NCI-H2196 (cell line): ENCODE measurements at regions not wholly inside any gene's neighbourhood (a gene's known extent, or its start where the extent isn't known, plus 50 kb on each side); places are given as distances from the start of the nearest gene placed in this dataset.
"Not testable (repeated sequence)": the region's sequence is repeated elsewhere in the genome, so short reads cannot be mapped to it uniquely, and the experiment has no call there.

ENCODE experiments used
- DNase-seq: peaks from one replicate; lab custom pipeline; 2025; ENCODE audit not compliant: unreplicated experiment; lab: John Stamatoyannopoulos, UW

DNA sequence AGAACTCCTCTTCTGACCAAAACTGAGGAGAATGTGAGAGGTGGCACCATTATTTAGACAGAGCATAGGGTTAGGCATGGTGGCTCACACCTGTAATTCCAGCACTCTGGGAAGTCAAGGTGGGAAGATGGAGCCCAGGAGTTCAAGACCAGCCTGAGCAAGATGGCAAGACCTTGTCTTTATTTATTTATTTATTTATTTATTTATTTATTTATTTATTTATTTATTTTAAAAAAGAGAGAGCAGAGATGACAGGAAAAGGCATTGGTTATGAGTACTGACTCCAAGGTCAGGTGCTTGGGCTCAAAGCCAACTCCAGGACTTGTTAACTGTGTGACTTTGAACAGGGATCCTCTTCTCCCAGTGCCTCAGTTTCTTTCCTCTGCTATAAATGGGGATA lies 217.7 kb downstream of the MEX3B start:
- no peak for DNase-seq

- DNase-seq: no peak
Observed at GRCh38 chr15:81825136-81825535, 220.7 kb downstream of the MEX3B start.

DNA sequence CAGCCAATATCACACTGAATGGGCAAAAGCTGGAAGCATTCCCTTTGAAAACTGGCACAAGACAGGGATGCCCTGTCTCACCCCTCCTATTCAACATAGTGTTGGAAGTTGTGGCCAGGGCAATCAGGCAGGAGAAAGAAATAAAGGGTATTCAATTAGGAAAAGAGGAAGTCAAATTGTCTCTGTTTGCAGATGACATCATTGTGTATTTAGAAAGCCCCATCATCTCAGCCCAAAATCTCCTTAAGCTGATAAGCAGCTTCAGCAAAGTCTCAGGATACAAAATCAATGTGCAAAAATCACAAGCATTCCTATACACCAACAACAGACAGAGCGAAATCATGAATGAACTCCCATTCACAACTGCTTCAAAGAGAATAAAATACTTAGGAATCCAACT lies 223.2 kb downstream of the MEX3B start:
- DNase-seq: not testable (repeated sequence)

GRCh38 chr15:81819924-81820635 lies 225.7 kb downstream of the MEX3B start:
- DNase-seq: no peak

DNA sequence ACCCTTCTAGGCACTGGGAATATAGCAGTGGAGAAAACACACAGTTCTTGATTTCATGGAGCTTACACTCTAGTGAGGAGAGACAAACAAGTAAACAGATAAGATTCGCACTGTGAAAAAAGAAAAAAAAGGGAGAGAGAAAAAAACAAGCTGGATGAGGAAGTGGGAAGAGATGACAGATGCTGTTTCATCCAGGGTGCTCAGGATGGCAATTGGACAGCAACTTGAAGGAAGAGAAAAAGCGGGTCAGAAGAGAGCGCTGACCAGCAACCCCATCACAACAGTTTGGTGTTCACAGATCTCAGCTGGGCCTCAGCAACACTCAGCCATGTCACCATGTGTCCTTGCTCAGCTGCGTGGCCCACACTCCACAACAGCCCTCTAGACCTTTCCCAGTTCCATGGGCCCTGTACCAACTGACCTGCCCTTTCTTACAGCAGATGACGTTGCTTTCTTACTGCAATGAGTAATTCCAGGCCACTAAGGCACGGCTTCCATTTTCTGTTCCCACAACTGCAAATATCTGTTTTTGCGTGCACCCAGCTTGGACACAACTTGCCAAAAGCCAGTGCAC lies 230.8 kb downstream of the MEX3B start:
- no peak for DNase-seq

- DNase-seq: no peak
Observed at GRCh38 chr15:81813215-81813614, 232.6 kb downstream of the MEX3B start.

DNA sequence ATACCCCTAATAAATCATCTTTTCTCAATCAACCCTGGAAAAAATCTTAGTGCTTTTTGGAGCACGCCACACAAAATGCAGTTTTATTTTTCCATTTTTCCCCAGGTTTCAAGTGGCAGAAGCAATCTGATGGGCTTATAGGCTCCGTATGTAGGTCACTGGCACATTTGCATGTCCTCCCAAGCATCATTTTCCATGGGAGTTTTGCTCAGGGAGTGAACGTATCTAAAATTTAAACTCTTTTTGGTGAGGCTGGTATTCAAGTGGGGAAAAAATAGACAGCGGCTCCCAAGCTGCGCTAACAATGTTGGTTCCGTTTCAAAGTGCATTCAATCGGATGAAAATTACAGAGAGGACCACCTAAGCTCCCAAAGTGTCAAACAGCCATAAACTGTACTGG lies 233.4 kb downstream of the MEX3B start:
- DNase-seq: no peak

DNA sequence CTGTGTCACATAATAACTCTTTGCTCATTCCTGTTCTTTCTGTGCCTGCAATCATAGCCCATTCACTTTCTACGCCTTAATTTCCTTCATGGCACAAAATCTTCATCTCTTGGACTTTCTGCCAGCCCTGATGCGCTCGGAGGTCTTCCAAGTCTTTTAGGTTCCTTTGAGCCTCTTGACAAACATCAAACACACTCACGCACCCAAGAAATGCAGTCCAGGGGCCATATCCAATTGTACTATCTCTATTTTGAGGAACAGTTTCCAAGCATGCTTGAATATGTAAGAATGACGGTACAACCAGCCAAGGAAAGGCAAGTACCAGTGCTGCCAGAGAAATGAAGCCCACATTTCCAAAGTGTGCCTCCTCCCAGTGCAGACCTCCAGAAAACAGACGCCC lies 234.1 kb downstream of the MEX3B start:
- DNase-seq: no peak

DNA sequence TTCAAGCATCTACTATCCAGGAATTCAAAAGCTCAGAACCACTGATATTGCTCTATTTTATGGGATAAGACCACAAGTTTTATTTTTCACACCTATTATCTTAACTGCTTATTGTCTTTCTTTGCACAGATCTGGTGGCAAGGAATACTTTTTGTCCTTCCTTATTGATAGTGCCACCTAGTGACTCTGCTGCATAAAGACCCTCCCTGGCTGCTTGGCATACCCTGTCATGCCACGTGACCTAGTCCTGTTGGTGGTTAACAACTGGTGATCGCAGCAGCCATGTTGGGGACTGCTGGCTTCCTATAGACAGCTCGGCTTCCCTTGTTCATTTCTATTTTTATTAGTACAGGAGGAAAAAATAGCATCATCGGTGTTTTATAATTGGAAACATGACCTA lies 236.3 kb downstream of the MEX3B start:
- DNase-seq: no peak

DNA sequence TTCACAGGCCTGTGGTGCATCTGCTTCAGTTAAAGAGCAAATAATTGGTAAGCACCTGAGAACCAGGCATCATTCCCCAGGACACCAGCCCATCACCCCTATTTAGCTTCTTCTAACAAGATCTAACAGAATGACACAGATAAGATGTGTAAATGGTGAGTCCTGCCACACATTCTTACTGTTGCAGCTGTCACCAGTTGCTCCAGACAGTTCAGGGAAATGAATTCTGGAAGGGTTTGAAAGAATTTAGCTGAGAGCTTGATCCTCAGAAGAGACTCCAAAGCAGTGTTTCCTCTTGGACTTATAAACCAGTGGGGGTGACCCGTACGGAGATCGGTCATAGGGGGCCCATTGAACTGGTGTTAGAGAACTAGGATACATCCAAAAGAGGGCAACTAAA lies 238.0 kb downstream of the MEX3B start:
- no peak for DNase-seq

GRCh38 chr15:81807186-81807585 lies 238.6 kb downstream of the MEX3B start:
- no peak for DNase-seq

GRCh38 chr15:81795899-81796298 lies 249.9 kb downstream of the MEX3B start:
- DNase-seq: no peak

GRCh38 chr15:81792646-81793045 lies 253.2 kb downstream of the MEX3B start:
- no peak for DNase-seq

- DNase-seq: not testable (repeated sequence)
Observed at GRCh38 chr15:81791322-81791721, 254.5 kb downstream of the MEX3B start.

DNA sequence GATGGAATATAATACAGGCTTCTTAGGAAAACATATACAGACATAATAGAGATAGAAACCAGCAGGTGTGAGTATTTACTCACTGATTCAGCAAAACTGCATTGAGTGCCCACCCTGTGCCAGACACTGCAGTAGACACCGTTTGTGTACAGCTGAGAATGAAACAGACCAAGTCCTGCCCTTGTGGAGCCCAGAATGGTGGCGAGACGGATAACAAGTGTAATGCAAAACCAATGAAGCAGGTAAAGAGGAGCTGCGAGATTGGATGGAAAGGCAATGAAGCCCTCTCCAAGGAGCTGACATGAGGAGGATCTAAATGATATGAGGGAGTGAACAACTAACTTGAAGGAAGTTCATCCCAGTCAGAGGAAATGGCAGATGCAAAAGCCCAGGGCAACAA lies 256.4 kb downstream of the MEX3B start:
- DNase-seq: no peak

DNA sequence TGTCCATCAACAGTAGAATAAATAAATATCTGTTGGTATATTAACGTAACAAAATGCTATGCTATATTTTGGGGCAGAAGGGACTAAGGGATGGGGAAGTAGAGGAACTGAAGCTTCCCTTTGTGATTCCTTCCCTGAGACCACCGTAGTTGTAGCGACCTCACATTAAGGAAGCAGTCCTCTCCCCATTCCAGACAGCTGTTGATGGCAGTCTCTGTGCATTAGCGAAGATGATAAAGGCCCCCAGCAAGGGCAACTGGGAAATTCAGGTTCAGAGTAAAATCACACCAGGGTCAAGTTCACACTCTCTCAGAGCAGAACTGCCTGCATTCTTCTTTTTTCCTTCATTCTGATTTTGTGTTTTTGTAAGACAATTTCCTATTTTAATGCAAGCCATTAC lies 259.0 kb downstream of the MEX3B start:
- no peak for DNase-seq

DNA sequence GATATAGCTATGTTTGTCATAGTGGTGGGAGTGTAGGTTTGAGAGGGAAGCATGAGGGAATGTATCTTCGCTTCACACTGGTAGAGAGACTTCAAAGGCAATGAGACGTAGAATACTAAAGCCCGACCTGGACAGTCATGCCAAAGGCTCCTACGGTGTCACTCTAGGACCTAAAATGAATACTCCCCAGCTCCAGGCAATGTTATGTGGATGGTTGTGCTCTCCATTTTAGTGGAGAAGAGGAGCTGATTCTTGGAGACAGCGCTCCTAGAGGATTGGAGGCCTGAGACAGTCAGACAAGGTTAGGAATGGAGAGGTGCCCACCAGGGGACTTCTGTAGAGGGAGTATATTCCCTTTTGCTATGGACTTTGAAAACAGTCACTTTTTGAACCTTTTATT lies 260.1 kb downstream of the MEX3B start:
- DNase-seq: no peak

- no peak for DNase-seq
Observed at GRCh38 chr15:81785181-81785580, 260.6 kb downstream of the MEX3B start.

- DNase-seq: no peak
Observed at GRCh38 chr15:81784751-81785150, 261.1 kb downstream of the MEX3B start.

GRCh38 chr15:81783586-81783985 lies 262.2 kb downstream of the MEX3B start:
- DNase-seq: no peak

GRCh38 chr15:81783076-81783475 lies 262.7 kb downstream of the MEX3B start:
- DNase-seq: no peak

DNA sequence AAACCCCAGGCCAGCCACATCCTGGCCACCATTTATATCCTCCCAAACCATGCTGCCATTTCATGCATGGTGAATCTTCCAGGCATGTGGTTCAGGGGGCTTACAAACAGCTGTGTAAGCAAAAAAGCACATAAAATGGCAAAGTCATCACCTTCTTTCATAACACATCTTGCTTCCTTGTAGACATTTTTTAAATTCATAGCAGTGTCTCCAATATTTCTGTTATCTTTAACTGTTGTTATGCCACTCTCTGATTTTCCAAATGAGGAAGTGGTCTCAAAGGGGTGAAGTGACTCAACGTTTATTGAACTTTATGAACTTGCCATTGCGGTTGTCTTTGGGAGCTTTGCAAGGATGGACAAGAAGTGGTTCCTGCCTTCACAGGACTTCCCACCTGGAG lies 264.4 kb downstream of the MEX3B start:
- DNase-seq: no peak

- DNase-seq: no peak
Observed at GRCh38 chr15:81780966-81781365, 264.9 kb downstream of the MEX3B start.
